Activated T-cell treated with anti-CD3 and anti-CD28 coated beads, Interleukin-2, amount 50 U/mL, for 1 hour (primary cell): ENCODE measurements at regions not wholly inside any gene's neighbourhood (a gene's known extent, or its start where the extent isn't known, plus 50 kb on each side); places are given as distances from the start of the nearest gene placed in this dataset.

Source experiments
- DNase-seq: peaks from one replicate; pipeline ENCODE4 v3.0.0-alpha.2; 2020

- DNase-seq = no peak
These were observed 487.2 kb upstream of the RASGRP1 start for GRCh38 chr15:39051626-39052322.

- no peak for DNase-seq
These were observed 487.7 kb upstream of the RASGRP1 start for GRCh38 chr15:39052323-39052705.

GRCh38 chr15:39053480-39053879 lies 488.9 kb upstream of the RASGRP1 start:
- no peak for DNase-seq

GRCh38 chr15:39054128-39054732 lies 489.6 kb upstream of the RASGRP1 start:
- no peak for DNase-seq

- DNase-seq = no peak
These were observed 491.7 kb upstream of the RASGRP1 start for GRCh38 chr15:39056357-39056756.

GRCh38 chr15:39058351-39059131 lies 493.9 kb upstream of the RASGRP1 start:
- DNase-seq = no peak

GRCh38 chr15:39059917-39060316 lies 495.3 kb upstream of the RASGRP1 start:
- no peak for DNase-seq

- no peak for DNase-seq
These were observed 497.4 kb upstream of the RASGRP1 start for GRCh38 chr15:39061952-39062464.

- DNase-seq = no peak
These were observed 502.1 kb upstream of the RASGRP1 start for GRCh38 chr15:39066677-39067076.

- DNase-seq = no peak
These were observed 506.4 kb upstream of the THBS1 start for GRCh38 chr15:39074341-39074985.

GRCh38 chr15:39075311-39075710 lies 505.6 kb upstream of the THBS1 start:
- DNase-seq = no peak

- DNase-seq = no peak
These were observed 505.0 kb upstream of the THBS1 start for GRCh38 chr15:39075756-39076341.

- DNase-seq = no peak
These were observed 502.9 kb upstream of the THBS1 start for GRCh38 chr15:39078026-39078425.

- no peak for DNase-seq
These were observed 501.5 kb upstream of the THBS1 start for GRCh38 chr15:39079296-39079847.

- no peak for DNase-seq
These were observed 497.7 kb upstream of the THBS1 start for GRCh38 chr15:39083213-39083612.

- DNase-seq = no peak
These were observed 496.0 kb upstream of the THBS1 start for GRCh38 chr15:39084674-39085530.

- DNase-seq = no peak
These were observed 494.2 kb upstream of the THBS1 start for GRCh38 chr15:39086641-39087040.

GRCh38 chr15:39088156-39088555 lies 492.7 kb upstream of the THBS1 start:
- DNase-seq = no peak

GRCh38 chr15:39092354-39092753 lies 488.5 kb upstream of the THBS1 start:
- no peak for DNase-seq

GRCh38 chr15:39092761-39093160 lies 488.1 kb upstream of the THBS1 start:
- DNase-seq = no peak

- no peak for DNase-seq
These were observed 486.8 kb upstream of the THBS1 start for GRCh38 chr15:39094116-39094515.
